IMR-90 (cell line): ENCODE measurements at regions not wholly inside any gene's neighbourhood (a gene's known extent, or its start where the extent isn't known, plus 50 kb on each side); places are given as distances from the start of the nearest gene placed in this dataset.

ENCODE experiments used
- CTCF ChIP-seq: conservative IDR thresholded peaks from 2 replicates; pipeline ENCODE4 v1.5.1; 2012; ENCODE audit warnings: mild to moderate bottlenecking, low read depth, low read length, improper control_type of control experiment
- MAFK ChIP-seq: IDR thresholded peaks from 2 replicates; pipeline ENCODE4 v1.6.1; 2012; ENCODE audit warnings: low read depth, low read length, improper control_type of control experiment

DNA sequence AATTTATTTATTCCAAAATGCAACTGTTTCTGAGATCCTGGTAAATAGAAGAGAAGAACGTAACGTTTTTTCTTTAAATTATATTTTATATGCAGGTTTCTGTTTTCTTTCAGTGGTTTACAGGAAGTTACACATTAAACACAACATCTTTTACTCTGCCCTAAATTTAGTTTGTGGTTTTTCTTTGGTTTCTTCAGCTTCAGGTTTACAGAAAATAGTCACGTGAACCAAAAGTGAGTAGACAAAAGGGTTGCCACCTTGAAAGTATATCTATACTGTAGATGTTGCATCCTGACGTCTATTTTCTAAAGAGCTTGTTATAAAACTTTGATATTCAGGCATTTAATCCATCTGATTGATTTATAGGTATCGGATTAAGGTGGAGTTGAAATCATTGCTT, 1236.6 kb downstream of the MAT2B start:
- TF ChIP-seq CTCF (no peak), MAFK (no peak)
